ENCODE measurements at regions not wholly inside any gene's neighbourhood (a gene's known extent, or its start where the extent isn't known, plus 50 kb on each side); places are given as distances from the start of the nearest gene placed in this dataset.

DNA sequence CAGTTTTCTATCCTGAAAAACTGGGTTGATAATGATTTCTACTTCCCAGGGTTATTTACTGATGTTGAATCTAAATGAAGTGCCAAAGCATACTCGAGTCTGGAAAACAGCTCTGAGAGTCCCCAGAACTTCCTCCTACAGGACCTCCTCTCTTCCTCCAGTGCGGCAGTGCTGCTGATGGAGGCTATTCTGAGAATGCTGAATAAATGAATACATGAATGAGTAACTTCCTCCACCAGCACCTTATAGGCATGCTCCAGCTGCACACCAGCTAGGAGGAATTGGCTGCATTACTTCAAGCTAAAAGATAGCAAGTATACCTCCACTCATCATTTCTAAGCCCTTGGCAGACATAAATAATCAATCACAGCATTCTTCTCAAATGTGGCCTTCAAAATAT, 448.8 kb upstream of the CCDC196 start:
- TF ChIP-seq PPARA (CRISPR knock-in tag; IDR thresholded peaks at IDR 0.05; ENCODE audit: borderline replicate concordance) (no peak), OSR1 (CRISPR knock-in tag; IDR thresholded peaks at IDR 0.05) (no peak), CSDC2 (CRISPR knock-in tag; IDR thresholded peaks at IDR 0.05) (no peak), RARB (CRISPR knock-in tag; IDR thresholded peaks at IDR 0.05) (no peak), ESRRG (CRISPR knock-in tag; IDR thresholded peaks at IDR 0.05) (no peak), ZFP3 (CRISPR knock-in tag; IDR thresholded peaks at IDR 0.05) (no peak), ISL1 (CRISPR knock-in tag; IDR thresholded peaks at IDR 0.05) (no peak), SNAI2 (CRISPR knock-in tag; IDR thresholded peaks at IDR 0.05) (no peak), GLIS3 (CRISPR knock-in tag; IDR thresholded peaks at IDR 0.05) (no peak)
- TF ChIP-seq, protein P1, sequence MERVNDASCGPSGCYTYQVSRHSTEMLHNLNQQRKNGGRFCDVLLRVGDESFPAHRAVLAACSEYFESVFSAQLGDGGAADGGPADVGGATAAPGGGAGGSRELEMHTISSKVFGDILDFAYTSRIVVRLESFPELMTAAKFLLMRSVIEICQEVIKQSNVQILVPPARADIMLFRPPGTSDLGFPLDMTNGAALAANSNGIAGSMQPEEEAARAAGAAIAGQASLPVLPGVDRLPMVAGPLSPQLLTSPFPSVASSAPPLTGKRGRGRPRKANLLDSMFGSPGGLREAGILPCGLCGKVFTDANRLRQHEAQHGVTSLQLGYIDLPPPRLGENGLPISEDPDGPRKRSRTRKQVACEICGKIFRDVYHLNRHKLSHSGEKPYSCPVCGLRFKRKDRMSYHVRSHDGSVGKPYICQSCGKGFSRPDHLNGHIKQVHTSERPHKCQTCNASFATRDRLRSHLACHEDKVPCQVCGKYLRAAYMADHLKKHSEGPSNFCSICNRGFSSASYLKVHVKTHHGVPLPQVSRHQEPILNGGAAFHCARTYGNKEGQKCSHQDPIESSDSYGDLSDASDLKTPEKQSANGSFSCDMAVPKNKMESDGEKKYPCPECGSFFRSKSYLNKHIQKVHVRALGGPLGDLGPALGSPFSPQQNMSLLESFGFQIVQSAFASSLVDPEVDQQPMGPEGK (CRISPR knock-in tag; IDR thresholded peaks at IDR 0.05; ENCODE audit: borderline replicate concordance): no peak
- TF ChIP-seq, protein P2, sequence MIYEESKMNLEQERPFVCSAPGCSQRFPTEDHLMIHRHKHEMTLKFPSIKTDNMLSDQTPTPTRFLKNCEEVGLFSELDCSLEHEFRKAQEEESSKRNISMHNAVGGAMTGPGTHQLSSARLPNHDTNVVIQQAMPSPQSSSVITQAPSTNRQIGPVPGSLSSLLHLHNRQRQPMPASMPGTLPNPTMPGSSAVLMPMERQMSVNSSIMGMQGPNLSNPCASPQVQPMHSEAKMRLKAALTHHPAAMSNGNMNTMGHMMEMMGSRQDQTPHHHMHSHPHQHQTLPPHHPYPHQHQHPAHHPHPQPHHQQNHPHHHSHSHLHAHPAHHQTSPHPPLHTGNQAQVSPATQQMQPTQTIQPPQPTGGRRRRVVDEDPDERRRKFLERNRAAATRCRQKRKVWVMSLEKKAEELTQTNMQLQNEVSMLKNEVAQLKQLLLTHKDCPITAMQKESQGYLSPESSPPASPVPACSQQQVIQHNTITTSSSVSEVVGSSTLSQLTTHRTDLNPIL (CRISPR knock-in tag; IDR thresholded peaks at IDR 0.05; ENCODE audit: low read depth): no peak

All from SK-N-SH treated with all-trans-retinoic acid at 6 μM for 48 hours (cell line).